Stimulated activated CD8-positive, alpha-beta memory T cell treated with anti-CD3 and anti-CD28 coated beads, Interleukin-12 subunit alpha, Interleukin-12 subunit beta, amount 100 ng/mL, for 24 hours (primary cell): ENCODE measurements at regions not wholly inside any gene's neighbourhood (a gene's known extent, or its start where the extent isn't known, plus 50 kb on each side); places are given as distances from the start of the nearest gene placed in this dataset.
"Not testable (repeated sequence)": the region's sequence is repeated elsewhere in the genome, so short reads cannot be mapped to it uniquely, and the experiment has no call there.

ENCODE experiments used
- DNase-seq: peaks from one replicate; pipeline ENCODE4 v3.0.0-alpha.2; 2020; ENCODE audit errors: extremely low read depth

DNA sequence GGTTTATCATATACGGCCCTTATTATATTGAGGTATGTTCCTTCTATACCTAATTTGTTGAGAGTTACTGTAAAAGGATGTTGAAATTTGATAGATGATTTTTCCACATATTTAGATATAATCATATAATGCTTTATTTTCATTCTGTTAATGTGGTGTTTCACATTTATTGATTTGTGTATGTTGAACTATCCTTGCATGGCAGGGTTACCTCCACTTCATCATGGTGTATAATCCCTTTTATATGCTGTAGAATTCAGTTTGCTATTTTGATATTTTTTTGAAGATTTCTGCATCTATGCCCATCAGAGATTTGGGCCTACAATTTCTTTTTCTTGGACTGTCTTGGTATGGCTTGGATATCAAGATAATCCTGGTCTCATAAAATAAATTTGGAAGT lies 355.5 kb downstream of the EDEM1 start:
- DNase-seq, result no peak

DNA sequence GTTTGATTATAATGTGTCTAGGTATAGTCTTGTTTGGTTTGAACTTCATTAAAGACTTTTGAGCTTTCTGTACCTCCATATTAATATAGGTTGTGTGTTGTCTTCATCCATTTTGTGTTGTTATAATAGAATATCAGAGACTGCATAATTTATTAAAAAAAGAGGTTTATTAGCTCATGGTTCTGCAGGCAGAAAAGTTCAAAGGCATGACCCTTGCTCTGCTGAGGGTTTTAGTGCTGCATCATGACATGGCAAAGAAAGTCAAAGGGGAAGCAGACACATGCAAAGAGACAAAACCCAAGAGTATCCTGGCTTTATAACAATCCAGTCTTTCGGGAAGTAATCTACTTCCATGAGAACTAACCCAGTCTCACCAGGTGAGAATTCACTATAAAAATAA lies 358.2 kb downstream of the EDEM1 start:
- DNase-seq, result no peak

DNA sequence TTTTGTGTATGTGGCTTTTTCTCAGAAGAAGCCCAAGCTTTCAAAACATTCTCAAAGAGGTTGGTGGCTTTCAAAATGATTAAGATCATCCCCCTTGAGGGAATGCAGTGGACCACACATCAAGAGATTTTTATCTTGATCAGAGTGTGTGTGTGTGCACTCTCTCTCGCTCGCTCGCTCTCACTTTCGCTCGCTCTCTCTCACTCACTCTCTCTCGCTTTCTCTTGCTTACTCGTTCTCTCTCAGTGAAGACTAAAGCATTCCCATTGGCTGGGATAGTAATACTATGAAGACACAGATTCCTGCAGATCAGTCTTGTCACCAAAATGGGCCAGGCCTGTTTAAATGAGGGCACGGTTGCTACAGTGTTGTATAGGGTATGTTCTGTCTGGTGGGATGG lies 365.7 kb downstream of the EDEM1 start:
- DNase-seq, result no peak

DNA sequence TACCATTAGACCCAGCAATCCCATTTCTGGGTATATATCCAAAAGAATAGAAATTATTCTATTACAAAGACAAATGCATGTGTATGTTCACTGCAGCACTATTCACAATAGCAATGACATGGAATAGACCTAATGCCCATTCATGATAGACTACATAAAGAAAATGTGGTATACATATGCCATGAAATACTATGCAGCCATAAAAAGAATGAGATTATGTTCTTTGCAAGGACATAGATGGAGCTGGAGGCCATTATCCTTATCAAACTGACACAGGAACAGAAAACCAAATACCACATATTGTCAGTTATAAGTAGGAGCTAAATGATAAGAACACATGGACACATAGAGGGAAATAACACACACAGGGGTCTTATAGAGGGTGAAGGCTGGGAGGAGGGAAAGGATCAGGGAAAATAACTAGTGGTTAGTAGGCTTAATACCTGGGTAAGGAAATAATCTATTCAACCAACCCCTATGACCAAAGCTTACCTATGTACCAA lies 366.8 kb downstream of the EDEM1 start:
- DNase-seq, result no peak

DNA sequence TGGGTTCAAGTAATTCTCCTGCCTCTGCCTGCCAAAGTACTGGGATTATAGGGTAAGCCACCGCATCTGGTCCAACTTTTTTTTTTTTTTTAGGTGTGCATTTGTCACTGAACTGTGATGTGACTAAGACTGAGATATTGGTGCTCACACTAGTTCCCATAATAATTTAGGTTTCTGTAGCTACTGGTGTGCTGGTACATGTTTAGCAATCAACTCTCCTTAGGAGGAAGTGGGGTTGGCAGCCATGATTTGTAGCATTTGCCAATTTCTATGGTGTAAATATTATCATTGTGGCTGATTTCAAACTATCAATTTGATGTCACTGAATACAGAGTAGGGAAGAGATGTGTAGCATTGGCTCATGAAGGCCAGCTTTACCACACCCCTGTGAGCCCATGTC lies 372.7 kb downstream of the EDEM1 start:
- no peak for DNase-seq

DNA sequence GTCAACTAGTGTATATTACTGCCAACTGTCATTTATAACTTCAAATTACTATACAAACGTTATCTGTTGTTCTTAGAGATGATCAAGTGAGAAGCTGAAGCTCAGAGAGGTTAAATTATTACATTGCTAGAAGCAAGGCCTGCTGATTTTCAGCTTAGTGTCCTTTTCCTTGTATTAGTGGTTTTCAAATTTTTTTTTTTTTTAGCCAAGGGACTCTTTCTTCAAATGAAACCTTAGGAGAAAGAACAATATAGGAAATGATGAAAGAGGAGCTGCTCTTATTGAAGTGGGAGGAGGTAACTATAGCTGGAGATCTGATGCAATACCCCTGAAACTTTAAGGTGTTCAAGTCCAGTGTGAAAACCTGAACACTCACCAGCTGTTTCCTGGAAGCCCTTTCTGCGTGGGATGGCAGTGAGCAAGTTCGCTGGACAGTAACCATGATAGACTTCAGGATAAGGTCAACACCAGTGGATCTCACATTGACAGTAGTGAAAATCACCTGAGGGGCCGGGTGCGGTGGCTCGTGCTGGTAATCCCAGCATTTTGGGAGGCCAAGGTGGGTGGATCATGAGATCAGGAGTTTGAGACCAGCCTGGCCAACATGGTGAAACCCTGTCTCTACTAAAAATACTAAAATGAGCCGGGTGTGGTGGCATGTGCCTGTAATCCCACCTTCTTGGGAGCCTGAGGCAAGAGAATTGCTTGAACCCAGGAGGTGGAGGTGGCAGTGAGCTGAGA lies 376.2 kb downstream of the EDEM1 start:
- DNase-seq, result no peak

DNA sequence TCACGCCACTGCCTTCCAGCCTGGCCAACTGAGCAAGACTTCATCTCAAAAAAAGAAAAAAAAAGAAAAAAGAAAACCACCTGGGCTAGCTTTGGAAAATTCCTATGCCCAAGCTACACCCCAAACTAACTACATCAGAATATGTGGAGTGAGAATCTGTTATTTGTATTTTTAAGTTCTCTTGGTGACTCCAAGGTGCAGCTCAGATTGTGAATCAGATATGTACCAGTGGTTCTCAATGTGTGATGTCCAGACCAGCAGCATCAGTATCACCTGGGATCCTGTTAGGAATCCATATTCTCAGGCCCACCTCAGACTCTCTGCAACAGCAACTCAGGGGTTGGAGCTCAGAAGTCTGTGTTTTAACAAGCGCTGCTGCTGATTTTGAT lies 376.8 kb downstream of the EDEM1 start:
- DNase-seq, result no peak

DNA sequence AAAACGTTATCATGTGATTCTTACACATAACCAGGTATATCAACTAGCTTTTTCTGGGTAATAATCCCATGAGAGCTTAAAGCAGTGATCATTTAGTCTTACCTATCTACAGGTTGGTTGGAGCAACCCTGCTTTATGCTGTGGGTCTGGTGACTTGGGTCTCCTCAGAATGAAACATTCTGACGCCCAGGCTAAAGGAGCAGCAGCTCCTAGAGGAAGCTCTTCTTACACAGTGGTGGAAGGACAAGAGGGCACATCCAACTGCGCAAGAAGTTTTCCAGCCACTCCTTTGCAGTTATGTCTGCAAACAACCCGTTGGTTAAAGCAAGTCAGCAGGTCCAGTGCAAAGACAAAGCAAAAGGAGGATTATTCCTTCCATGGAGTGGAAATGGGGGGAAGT lies 377.5 kb downstream of the EDEM1 start:
- no peak for DNase-seq

DNA sequence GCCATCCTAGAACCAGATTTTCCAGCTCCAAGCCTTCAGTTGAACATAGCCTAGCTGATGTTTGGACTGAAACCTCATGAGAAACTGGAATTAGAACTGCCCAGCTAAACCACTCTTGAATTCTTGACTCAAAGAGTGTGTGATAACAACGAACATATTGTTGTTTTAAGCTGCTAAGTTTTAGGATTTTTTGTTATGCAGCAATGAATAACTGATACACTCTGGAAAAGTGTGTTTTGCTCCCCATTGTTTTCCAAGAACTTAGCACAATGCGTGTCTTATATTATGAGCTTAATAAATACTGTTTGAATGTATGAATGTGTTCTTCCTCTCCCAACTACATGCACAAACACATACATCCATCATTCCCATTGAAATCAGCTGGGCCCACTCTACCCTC lies 379.6 kb downstream of the EDEM1 start:
- DNase-seq, result no peak

DNA sequence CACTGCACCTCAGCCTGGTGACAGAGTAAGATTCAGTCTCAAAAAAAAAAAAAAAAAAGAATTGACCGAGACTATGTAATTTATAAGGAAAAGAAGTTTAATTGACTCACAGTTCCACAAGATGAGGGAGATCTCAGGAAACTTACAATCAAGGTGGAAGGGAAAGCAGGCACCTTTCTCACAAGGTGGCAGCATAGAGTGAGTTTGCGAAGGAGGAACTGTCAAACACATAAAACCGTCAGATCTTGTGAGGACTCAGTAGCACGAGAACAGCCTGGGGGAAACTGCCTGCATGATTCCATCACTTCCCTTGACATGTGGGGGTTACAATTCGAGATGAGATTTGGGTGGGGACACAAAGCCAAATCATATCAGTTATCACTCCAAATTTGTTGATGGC lies 380.9 kb downstream of the EDEM1 start:
- no peak for DNase-seq

DNA sequence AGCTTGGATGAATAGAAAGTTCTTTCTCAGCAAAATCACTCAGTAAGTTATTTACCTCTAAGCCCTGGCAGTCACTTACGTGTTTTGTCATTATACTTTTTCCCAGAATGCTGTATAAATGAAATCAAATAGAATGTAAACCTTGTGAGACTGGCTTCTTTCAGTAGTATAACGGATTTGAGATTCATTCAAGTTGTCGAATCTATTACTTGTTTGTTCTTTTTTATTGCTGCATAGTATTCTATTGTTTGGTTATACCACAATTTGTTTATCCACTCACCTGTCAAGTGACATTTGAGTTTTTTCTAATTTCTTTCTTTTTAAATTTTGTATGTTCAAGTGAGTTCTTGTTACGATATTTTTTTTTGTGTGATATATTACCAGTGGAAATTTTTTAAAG lies 381.6 kb downstream of the EDEM1 start:
- no peak for DNase-seq

DNA sequence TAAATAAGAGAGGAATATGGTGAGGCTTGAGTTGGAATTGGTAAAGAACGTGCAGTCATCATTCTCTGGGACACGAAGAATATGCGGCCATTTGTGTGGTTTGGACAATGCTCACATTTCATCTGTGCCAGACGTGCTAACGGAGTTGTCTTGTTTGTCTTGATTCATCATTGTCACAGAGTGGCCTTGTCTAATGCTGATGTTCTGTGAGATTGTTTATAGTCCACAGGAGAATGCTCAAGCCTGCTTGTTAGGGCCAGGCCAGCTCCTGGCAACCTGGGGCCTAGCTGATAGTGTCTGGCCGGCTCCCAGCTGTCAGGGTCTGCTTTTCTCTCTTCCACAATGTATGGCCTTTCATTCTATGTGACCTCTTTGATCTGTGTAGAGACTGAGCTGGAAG lies 384.7 kb downstream of the EDEM1 start:
- no peak for DNase-seq

DNA sequence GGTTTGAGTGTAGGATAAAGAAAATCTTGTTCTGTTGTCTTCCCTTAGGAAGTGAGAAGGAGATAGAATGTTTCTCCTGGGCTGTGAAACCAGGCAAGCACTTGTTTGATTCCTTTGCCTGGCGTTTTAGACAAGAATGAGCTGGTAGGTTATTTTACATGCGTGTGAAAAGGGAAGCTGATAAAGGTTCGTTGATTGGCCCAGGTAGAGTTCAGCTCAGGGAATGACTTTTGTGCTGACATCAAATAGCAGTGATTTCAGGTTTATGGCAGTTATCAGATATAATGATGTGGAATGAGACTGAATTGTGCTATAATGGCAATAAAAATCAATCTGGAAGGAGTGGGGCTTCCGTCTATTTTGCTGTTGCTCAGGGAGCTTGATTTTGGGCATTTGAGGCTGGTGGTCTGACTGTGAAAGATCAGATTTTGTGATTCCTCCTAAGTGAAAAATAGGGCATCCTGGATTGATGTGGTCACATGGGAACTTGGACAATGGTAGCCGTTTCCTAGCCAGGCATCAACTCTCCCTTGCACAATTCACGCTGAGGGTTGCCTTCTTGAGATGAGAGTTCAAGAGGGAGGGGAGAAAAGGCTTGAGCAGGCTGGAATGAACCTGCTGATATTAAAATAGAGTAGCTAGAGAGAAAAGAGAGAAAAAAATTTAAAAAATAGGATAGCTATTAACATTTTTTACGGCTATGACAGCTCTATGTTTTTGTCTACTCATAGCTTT lies 388.9 kb downstream of the EDEM1 start:
- no peak for DNase-seq

DNA sequence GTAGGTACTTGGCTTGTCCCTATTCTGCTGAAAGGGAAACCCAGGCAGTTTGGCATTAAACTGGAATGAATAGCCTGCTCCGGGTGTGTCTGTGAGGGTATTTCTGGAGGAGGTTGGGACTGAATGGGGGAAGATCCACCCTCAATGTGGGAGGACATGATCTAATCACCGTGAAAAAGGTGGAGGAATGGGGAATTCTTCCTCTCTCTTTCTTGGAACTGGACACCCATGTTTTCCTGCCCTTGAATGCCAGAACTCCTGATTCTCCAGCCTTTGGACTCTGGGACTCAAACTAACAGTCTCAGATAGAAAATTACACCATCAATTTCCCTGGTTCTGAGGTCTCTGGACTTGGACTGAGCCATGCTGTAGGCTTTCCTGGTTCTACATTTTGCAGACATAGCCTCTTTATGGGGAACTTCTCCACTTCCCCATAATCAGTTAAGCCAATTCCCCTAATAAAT lies 391.7 kb downstream of the EDEM1 start:
- DNase-seq, result no peak

DNA sequence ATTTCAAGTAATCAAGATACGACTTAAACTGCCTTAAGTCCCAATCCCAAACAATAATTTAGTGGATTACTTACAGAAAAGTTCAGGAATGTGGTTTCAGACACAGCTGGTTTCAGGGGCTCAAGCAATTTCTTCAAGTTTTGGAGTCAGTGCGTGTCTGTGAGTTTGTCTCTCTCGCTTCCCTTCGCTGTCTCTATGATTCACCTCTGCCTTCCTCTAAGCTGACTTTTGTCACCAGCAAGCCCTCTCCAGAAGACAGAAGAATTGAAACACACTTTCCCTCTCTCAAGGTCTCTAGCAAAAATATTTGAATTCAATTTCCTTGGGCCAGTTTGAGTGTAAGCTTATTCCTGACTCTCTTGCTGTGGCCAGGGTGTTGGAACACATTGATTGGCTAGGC lies 392.4 kb downstream of the EDEM1 start:
- no peak for DNase-seq

DNA sequence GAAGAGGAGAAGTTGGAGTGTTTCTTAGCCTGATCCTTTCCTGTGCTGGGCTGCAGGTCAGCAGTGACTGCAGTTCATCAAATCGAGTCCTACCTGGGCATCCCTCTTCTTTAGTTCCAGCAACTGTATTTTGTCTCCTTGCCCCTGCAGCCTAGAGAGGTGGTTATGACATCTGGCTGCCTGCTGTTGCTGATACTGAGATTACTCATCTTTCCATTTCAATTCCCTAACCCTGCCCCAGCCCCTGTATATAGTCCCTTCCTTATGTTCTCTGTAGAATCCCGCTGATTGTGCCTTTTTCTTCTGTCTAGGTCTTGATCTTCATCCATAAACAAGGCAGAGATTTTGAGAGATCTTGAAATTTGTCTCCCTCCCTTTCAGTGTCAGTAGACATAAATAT lies 393.3 kb downstream of the EDEM1 start:
- DNase-seq, result no peak

DNA sequence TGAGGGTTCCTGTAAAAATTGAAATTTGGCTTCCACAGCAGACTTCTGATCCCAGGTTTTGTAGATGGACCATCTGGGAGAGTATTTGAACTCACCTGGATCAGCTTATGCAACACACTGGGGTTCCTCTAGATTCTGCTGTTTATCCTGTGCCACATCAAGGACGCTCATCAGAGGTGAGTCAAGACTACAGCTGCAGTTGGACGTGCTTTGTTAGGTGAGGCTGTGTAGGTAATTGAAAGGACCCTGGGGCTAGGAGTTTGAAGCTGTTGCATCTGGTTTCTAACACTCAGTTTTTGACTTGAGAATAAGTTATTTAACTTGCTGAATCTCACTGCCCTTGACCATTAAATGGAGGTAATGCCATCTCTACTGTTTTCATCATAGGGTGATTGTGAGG lies 394.2 kb downstream of the EDEM1 start:
- no peak for DNase-seq

DNA sequence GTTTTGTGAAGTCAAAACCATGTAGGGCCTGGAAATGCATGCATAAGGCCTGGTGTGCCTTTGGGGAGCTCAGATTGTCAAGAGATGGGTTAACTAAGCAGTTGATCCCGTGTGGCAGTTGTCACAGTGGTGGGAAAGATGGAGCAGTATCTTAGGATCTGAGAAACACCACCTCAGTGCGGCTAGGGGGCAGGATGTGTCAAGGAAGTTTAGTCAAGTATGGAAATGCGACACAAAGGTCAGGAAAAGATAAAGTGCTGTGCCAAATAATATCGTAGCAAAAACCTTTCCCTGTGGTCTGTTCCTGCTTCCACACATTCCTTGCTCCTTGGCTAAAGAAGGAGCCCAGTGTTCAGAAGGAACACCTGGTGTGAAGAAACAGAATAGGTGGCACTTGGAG lies 396.4 kb downstream of the EDEM1 start:
- DNase-seq, result no peak

DNA sequence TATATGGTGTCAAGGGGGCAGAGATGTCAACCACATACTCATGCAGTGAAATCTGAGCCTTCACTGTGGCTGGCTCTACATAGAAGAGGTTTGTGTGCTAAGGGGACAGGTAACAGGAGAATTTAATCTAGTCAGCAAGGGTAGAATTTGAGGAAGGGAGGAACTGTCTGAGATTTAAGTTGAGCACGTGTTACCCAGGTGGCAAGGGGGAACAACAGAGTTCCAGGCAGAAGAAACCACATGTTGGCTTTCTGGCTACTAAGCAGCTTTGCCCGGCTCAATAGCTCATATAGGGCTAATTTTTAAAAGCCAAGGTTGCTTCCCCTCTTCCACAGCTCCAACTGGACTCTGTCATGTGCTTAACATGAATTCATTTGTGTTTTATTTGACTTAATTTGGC lies 397.6 kb downstream of the EDEM1 start:
- DNase-seq, result no peak

DNA sequence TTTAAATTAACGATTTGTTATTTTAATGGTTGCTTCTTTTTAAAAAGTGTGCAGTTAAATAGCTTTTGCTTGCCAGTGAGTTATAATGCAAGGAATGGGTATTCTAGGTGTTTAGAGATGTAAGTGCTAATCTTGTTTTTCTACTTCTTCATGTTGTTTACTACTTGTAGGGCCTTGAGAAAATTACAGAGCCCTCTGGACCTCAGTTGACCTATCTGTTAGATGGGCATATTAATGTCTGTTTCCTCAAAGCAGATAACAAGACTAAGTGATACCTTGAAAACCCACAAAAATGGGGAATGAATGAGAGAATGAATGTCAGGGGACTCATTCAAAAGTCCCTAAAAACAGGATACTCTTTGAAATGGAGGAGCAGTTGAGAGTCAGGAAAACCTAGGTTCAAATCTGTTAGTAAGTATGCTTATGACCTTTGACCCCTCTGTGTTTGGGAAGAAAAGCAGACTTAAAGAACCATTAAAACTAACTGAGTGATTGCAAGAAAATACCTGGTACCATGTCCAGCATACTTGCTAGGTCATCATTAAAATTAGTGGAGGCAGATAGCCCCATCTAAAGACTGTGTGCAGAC lies 419.5 kb downstream of the EDEM1 start:
- DNase-seq, result no peak

DNA sequence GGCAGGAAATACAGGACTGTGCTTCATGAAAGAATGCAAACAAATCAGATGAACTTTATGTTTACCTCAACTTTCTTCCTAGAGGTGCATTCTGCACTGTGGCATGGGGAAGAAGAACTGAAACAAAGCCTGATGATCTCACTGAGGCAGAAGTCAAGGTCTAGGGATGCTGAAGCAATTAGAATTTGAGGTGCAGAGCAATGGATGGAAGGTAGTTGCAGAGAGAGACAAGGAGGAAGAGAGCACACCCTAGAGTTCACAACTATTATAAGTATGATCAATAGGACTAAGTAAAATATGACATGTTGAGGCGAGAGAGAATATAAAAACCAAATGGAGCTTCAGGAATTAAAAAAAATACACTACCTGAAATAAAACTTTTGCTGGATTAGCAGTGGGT lies 420.1 kb downstream of the EDEM1 start:
- no peak for DNase-seq

DNA sequence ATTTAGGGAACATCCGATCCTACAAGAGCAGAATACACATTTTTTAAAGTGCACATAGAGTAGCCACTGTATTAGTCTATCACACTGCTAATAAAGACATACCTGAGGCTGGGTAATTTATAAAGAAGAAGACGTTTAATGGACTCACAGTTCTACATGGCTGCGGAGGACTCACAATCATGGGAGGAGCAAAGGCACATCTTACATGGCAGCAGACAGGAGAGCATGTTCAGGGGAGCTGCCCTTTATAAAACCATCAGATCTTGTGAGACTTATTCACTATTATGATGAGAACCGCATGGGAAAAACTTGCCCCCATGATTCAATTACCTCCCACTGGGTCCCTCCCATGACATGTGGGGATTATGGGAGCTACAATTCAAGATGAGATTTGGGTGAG lies 421.5 kb downstream of the EDEM1 start:
- DNase-seq, result not testable (repeated sequence)

DNA sequence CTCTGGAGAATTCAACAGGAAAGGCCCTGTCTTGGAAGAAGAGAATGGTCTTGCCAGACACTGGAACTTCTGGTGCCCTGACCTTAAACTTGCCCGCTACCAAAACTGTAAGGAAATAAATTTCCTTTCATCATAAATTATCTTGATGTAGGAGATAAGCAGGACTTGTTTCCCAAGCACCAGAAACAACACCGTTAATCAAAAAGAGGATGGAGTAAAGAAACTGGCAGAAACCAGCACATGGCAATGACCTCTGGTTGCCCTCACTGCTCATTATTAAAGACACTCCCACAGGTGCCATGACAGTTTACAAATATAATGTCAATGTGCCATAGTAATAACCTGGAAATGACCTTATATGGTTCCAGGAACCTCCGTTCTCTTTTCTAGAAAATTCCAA lies 426.1 kb downstream of the EDEM1 start:
- DNase-seq, result no peak
